DND-41 (cell line): ENCODE measurements at regions not wholly inside any gene's neighbourhood (a gene's known extent, or its start where the extent isn't known, plus 50 kb on each side); places are given as distances from the start of the nearest gene placed in this dataset.

Source experiments
- ATAC-seq: fragments of 200-7000 bp; cut with Tn5 transposase; 3 replicates; pipeline ENCODE4 v1.9.1; 2021; ENCODE audit warnings: low read depth; ENCODE audit not compliant: insufficient read depth
- DNase-seq: peaks from one replicate; pipeline ENCODE4 v3.0.0-alpha.2; 2020
- H2AFZ ChIP-seq: 2 replicates; pipeline ENCODE4 v1.6.0; 2012; ENCODE audit warnings: low read depth, low read length
- H3K27ac ChIP-seq: 2 replicates; pipeline ENCODE4 v1.5.1; 2012; ENCODE audit warnings: low read length, inconsistent platforms
- H3K27me3 ChIP-seq: fragments of 200-600 bp; sonication (generic); 2 replicates; pipeline ENCODE4 v1.6.0; 2012; ENCODE audit warnings: low read length, mild to moderate bottlenecking, inconsistent platforms; ENCODE audit not compliant: insufficient read depth, poor library complexity
- H3K36me3 ChIP-seq: 2 replicates; pipeline ENCODE4 v1.5.1; 2012; ENCODE audit warnings: low read length, inconsistent platforms; ENCODE audit not compliant: insufficient read depth
- H3K4me1 ChIP-seq: 2 replicates; pipeline ENCODE4 v1.5.1; 2012; ENCODE audit warnings: mild to moderate bottlenecking, low read length; ENCODE audit not compliant: insufficient read depth
- H3K4me2 ChIP-seq: 2 replicates; pipeline ENCODE4 v1.6.0; 2012; ENCODE audit warnings: mild to moderate bottlenecking, moderate library complexity, low read length, inconsistent platforms; ENCODE audit not compliant: insufficient read depth
- H3K4me3 ChIP-seq, 2 experiments: fragments of 200-600 bp in 1 of 2; shearing (Covaris generic) in 1 of 2; 2 replicates each; pipeline ENCODE4 v1.5.1; 2012 to 2016; ENCODE audit warnings: inconsistent platforms in 2 of 2, low read length in 2 of 2, mild to moderate bottlenecking in 2 of 2, low read depth in 1 of 2, moderate library complexity in 1 of 2
- H3K79me2 ChIP-seq: 2 replicates; pipeline ENCODE4 v1.6.0; 2012; ENCODE audit warnings: low read length, inconsistent platforms; ENCODE audit not compliant: insufficient read depth
- H3K9ac ChIP-seq: 2 replicates; pipeline ENCODE4 v1.6.0; 2012; ENCODE audit warnings: low read depth, mild to moderate bottlenecking, inconsistent platforms, low read length, moderate library complexity
- H3K9me3 ChIP-seq: 2 replicates; pipeline ENCODE4 v1.5.1; 2012; ENCODE audit warnings: low read length, moderate library complexity, mild to moderate bottlenecking, inconsistent platforms; ENCODE audit not compliant: insufficient read depth, severe bottlenecking
- H4K20me1 ChIP-seq: 2 replicates; pipeline ENCODE4 v1.6.0; 2012; ENCODE audit warnings: low read length; ENCODE audit not compliant: insufficient read depth
- CTCF ChIP-seq: IDR thresholded peaks from 2 replicates; pipeline ENCODE4 v1.5.1; 2012; ENCODE audit warnings: borderline replicate concordance, low read length, moderate library complexity, mild to moderate bottlenecking; ENCODE audit not compliant: poor library complexity, severe bottlenecking; ENCODE audit errors: extremely low read depth
- EZH2 ChIP-seq: IDR thresholded peaks from 3 replicates; pipeline ENCODE4 v1.6.1; 2012; ENCODE audit warnings: borderline replicate concordance, low read depth, mild to moderate bottlenecking, moderate library complexity, low read length, inconsistent platforms; ENCODE audit not compliant: severe bottlenecking

- no peaks in the 10 kb centered on the region for H3K27me3 ChIP-seq
- DNase-seq (no peak), ATAC-seq (peak; percentile 69)
- peak overlapping the region; percentile 41 for H2AFZ ChIP-seq
- H3K36me3 ChIP-seq, result no peaks in the 10 kb centered on the region
- no peak overlapping the region for H3K9ac ChIP-seq
- peaks cover 12% of the 10 kb centered on the region for H3K4me1 ChIP-seq
- no peaks in the 10 kb centered on the region for H3K9me3 ChIP-seq
- H3K27ac ChIP-seq, result peak overlapping the region; percentile 52; the same call in 1 of the 2 replicates
- TF ChIP-seq EZH2 (no peak), CTCF (no peak)
- no peak overlapping the region for H3K4me2 ChIP-seq
- H3K4me3 ChIP-seq, result no peak overlapping the region
- no peaks in the 10 kb centered on the region for H4K20me1 ChIP-seq
- H3K79me2 ChIP-seq, result no peaks in the 10 kb centered on the region
These were observed 123.2 kb upstream of the FAM9C start for GRCh38 chrX:13167481-13168231.

- no peaks in the 10 kb centered on the region for H3K9me3 ChIP-seq
- H3K4me3 ChIP-seq, result no peak overlapping the region
- no peak overlapping the region for H2AFZ ChIP-seq
- no peak overlapping the region for H3K27ac ChIP-seq
- H3K4me2 ChIP-seq, result no peak overlapping the region
- no peak overlapping the region for H3K9ac ChIP-seq
- DNase-seq (no peak), ATAC-seq (no peak)
- no peaks in the 10 kb centered on the region for H3K79me2 ChIP-seq
- no peaks in the 10 kb centered on the region for H3K36me3 ChIP-seq
- no peaks in the 10 kb centered on the region for H4K20me1 ChIP-seq
- H3K27me3 ChIP-seq, result no peaks in the 10 kb centered on the region
- H3K4me1 ChIP-seq, result peaks cover 12% of the 10 kb centered on the region
- TF ChIP-seq CTCF (no peak), EZH2 (no peak)
These were observed 121.1 kb upstream of the FAM9C start for GRCh38 chrX:13165266-13166189.

GRCh38 chrX:13164611-13165010 is 120.2 kb upstream of the FAM9C start:
- H3K36me3 ChIP-seq, result no peaks in the 10 kb centered on the region
- no peak overlapping the region for H2AFZ ChIP-seq
- no peak overlapping the region for H3K4me3 ChIP-seq
- H3K9me3 ChIP-seq, result no peaks in the 10 kb centered on the region
- H3K27me3 ChIP-seq, result no peaks in the 10 kb centered on the region
- no peak for TF ChIP-seq EZH2
- H3K9ac ChIP-seq, result no peak overlapping the region
- peaks cover 12% of the 10 kb centered on the region for H3K4me1 ChIP-seq
- no peaks in the 10 kb centered on the region for H3K79me2 ChIP-seq
- no peak overlapping the region for H3K4me2 ChIP-seq
- H3K27ac ChIP-seq, result no peak overlapping the region
- no peaks in the 10 kb centered on the region for H4K20me1 ChIP-seq
- no peak for DNase-seq
- no peak for ATAC-seq
